ENCODE measurements at regions not wholly inside any gene's neighbourhood (a gene's known extent, or its start where the extent isn't known, plus 50 kb on each side); places are given as distances from the start of the nearest gene placed in this dataset.

GRCh38 chrX:39251995-39252394 is 450.7 kb downstream of the MID1IP1 start:
- Histone ChIP-seq H3K4me1 (ENCODE audit: control insufficient read depth in 1 of 2, insufficient read depth in 2 of 2, low read depth in 1 of 2, low read length in 1 of 2) (no peaks in the 10 kb centered on the region; a peak in 1 of 4 replicates), H3K27me3 (ENCODE audit: insufficient read depth) (no peaks in the 10 kb centered on the region), H2AFZ (ENCODE audit: low read depth) (no peak overlapping the region), H3K4me2 (no peak overlapping the region), H3F3A (replicated peaks; ENCODE audit: insufficient read depth) (no peaks in the 10 kb centered on the region), H3K27ac (ENCODE audit: low read depth in 2 of 2, low read length in 1 of 2) (no peak overlapping the region), H3K9me3 (no peaks in the 10 kb centered on the region), H4K20me1 (ENCODE audit: insufficient read depth) (no peaks in the 10 kb centered on the region), H3K79me2 (ENCODE audit: insufficient read depth) (no peaks in the 10 kb centered on the region), H3K4me3 (ENCODE audit: low read depth in 2 of 2, low read length in 1 of 2) (no peak overlapping the region), H3K9me2 (no peaks in the 10 kb centered on the region), H3K36me3 (replicated peaks in 1 of 2; ENCODE audit: control insufficient read depth in 1 of 2, insufficient read depth in 2 of 2, low read length in 1 of 2) (no peaks in the 10 kb centered on the region), H3K9ac (no peak overlapping the region)
- ChIA-PET POLR2A (no interaction called here), CTCF (no interaction called here)
- TF ChIP-seq RFX5 (IDR thresholded peaks at IDR 0.05; ENCODE audit: low read length) (no peak), TEAD4 (IDR thresholded peaks at IDR 0.05; ENCODE audit: borderline replicate concordance, insufficient read depth) (no peak), GABPA (IDR thresholded peaks at IDR 0.05; ENCODE audit: low read depth) (no peak), EZH2phosphoT487 (IDR thresholded peaks at IDR 0.05; ENCODE audit: borderline replicate concordance, low read depth) (no peak), ELF1 (IDR thresholded peaks at IDR 0.05) (no peak)
- 20% methylated on average over 1 of the region's 1 CpG for WGBS (ENCODE audit: low lambda C conversion rate)
- no peak for DNase-seq

GRCh38 chrX:39253551-39253950 is 452.3 kb downstream of the MID1IP1 start:
- H3K79me2 ChIP-seq (ENCODE audit: insufficient read depth), result no peaks in the 10 kb centered on the region
- ChIA-PET CTCF (interaction anchor here (0.9 kb wide), 1 partner anchor 104 kb away, joined by 3 read pairs; no protein-coding TSS in a partner anchor), POLR2A (no interaction called here)
- no peaks in the 10 kb centered on the region for H3K27me3 ChIP-seq (ENCODE audit: insufficient read depth)
- H4K20me1 ChIP-seq (ENCODE audit: insufficient read depth), result no peaks in the 10 kb centered on the region
- H3K4me3 ChIP-seq (ENCODE audit: low read depth in 2 of 2, low read length in 1 of 2), result no peak overlapping the region
- no peaks in the 10 kb centered on the region for H3K9me3 ChIP-seq
- no peak overlapping the region for H2AFZ ChIP-seq (ENCODE audit: low read depth)
- TF ChIP-seq PBX3 (IDR thresholded peaks at IDR 0.05) (no peak), ELF1 (IDR thresholded peaks at IDR 0.05) (no peak), RXRA (IDR thresholded peaks at IDR 0.05; ENCODE audit: borderline replicate concordance, low read depth) (no peak), YY1 (IDR thresholded peaks at IDR 0.05; ENCODE audit: low read depth) (no peak), JUND (IDR thresholded peaks at IDR 0.05) (no peak)
- TF ChIP-seq, protein P1, sequence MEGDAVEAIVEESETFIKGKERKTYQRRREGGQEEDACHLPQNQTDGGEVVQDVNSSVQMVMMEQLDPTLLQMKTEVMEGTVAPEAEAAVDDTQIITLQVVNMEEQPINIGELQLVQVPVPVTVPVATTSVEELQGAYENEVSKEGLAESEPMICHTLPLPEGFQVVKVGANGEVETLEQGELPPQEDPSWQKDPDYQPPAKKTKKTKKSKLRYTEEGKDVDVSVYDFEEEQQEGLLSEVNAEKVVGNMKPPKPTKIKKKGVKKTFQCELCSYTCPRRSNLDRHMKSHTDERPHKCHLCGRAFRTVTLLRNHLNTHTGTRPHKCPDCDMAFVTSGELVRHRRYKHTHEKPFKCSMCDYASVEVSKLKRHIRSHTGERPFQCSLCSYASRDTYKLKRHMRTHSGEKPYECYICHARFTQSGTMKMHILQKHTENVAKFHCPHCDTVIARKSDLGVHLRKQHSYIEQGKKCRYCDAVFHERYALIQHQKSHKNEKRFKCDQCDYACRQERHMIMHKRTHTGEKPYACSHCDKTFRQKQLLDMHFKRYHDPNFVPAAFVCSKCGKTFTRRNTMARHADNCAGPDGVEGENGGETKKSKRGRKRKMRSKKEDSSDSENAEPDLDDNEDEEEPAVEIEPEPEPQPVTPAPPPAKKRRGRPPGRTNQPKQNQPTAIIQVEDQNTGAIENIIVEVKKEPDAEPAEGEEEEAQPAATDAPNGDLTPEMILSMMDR (IDR thresholded peaks at IDR 0.05), result no peak
- H3K27ac ChIP-seq (ENCODE audit: low read depth in 2 of 2, low read length in 1 of 2), result no peak overlapping the region
- no peaks in the 10 kb centered on the region for H3F3A ChIP-seq (replicated peaks; ENCODE audit: insufficient read depth)
- DNase-seq, result no peak
- no peaks in the 10 kb centered on the region for H3K9me2 ChIP-seq
- H3K36me3 ChIP-seq (replicated peaks in 1 of 2; ENCODE audit: control insufficient read depth in 1 of 2, insufficient read depth in 2 of 2, low read length in 1 of 2), result no peaks in the 10 kb centered on the region
- H3K4me2 ChIP-seq, result no peak overlapping the region
- no peaks in the 10 kb centered on the region; a peak in 1 of 4 replicates for H3K4me1 ChIP-seq (ENCODE audit: control insufficient read depth in 1 of 2, insufficient read depth in 2 of 2, low read depth in 1 of 2, low read length in 1 of 2)
- no peak overlapping the region for H3K9ac ChIP-seq

GRCh38 chrX:39258331-39258730 is 457.1 kb downstream of the MID1IP1 start:
- H2AFZ ChIP-seq (ENCODE audit: low read depth), result no peak overlapping the region
- H3K9me2 ChIP-seq, result no peaks in the 10 kb centered on the region
- no peaks in the 10 kb centered on the region for H3K9me3 ChIP-seq
- H3K9ac ChIP-seq, result no peak overlapping the region
- no peak overlapping the region for H3K27ac ChIP-seq (ENCODE audit: low read depth in 2 of 2, low read length in 1 of 2)
- H3K27me3 ChIP-seq (ENCODE audit: insufficient read depth), result no peaks in the 10 kb centered on the region
- no peak for TF ChIP-seq RXRA (IDR thresholded peaks at IDR 0.05; ENCODE audit: borderline replicate concordance, low read depth)
- CTCF ChIA-PET, result no interaction called here
- H3K4me2 ChIP-seq, result no peak overlapping the region
- H3K4me3 ChIP-seq (ENCODE audit: low read depth in 2 of 2, low read length in 1 of 2), result no peak overlapping the region
- no peaks in the 10 kb centered on the region for H4K20me1 ChIP-seq (ENCODE audit: insufficient read depth)
- no peaks in the 10 kb centered on the region for H3K79me2 ChIP-seq (ENCODE audit: insufficient read depth)
- POLR2A ChIA-PET, result no interaction called here
- no peak for DNase-seq
- no peaks in the 10 kb centered on the region for H3F3A ChIP-seq (replicated peaks; ENCODE audit: insufficient read depth)
- 30% methylated on average over 1 of the region's 1 CpG for WGBS (ENCODE audit: low lambda C conversion rate)
- H3K4me1 ChIP-seq (ENCODE audit: control insufficient read depth in 1 of 2, insufficient read depth in 2 of 2, low read depth in 1 of 2, low read length in 1 of 2), result no peaks in the 10 kb centered on the region; a peak in 1 of 4 replicates
- H3K36me3 ChIP-seq (replicated peaks in 1 of 2; ENCODE audit: control insufficient read depth in 1 of 2, insufficient read depth in 2 of 2, low read length in 1 of 2), result no peaks in the 10 kb centered on the region
